ENCODE measurements at regions not wholly inside any gene's neighbourhood (a gene's known extent, or its start where the extent isn't known, plus 50 kb on each side); places are given as distances from the start of the nearest gene placed in this dataset.
"Not testable (repeated sequence)": the region's sequence is repeated elsewhere in the genome, so short reads cannot be mapped to it uniquely, and the experiment has no call there.

DNA sequence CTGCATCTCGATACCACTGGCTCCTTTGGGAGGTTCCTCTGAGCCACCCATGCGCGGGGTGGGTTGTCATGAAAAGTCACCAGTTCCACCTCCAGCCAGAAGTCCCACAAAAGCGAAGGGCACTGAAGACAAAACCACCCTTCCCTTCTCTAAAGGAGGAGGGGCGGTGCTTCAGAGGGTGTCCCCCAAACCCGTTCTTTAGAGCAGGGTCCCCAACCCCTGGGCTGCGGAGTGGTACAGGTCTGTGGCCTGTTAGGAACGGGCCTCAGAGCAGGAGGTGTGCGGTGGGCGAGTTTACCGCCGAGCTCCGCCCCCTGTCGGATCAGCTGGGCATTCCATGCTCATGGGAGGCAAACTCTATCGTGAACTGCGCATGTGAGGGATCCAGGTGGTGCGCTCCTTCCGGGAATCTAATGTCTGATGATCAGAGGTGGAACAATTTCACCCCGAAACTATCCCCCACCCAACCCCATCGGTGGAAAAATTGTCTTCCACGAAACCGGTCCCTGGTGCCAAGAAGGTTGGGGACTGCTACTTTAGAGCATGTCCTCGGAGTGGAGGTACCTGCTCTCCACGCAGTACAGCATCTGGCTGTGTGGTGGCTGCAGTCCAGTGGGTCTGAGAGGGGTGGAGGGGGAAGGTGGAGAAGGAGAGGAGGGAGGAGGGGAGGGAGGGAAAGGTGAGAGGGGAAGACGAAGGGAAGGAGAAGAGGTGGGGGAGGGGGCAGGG is 72.9 kb upstream of the SEPTIN5 start:
- DNase-seq (ENCODE audit: low spot score), result no peak

DNA sequence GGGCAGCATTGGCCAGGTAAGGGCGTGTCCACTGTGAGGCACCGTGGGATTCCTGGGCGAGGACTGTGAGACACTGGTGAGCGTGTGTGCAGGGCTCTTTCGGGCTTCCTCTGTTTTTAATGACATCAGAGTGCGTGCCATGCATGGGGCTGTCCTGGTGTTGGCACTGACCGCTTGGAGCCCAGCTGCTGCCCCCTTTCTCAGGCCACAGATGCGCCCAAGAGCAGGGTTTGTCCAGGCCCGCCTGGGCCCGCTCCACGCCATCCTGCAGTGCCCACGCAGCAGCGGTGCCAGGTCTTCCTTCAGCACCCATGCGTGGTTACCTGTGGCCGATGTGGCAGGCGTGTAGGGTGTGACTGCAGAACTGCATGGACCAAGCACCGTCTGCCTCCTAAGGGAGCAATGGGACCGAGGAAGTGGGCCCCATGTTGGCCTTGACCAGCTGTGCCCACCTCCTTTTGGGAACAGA is 72.3 kb upstream of the SEPTIN5 start:
- no peak for DNase-seq (ENCODE audit: low spot score)

DNA sequence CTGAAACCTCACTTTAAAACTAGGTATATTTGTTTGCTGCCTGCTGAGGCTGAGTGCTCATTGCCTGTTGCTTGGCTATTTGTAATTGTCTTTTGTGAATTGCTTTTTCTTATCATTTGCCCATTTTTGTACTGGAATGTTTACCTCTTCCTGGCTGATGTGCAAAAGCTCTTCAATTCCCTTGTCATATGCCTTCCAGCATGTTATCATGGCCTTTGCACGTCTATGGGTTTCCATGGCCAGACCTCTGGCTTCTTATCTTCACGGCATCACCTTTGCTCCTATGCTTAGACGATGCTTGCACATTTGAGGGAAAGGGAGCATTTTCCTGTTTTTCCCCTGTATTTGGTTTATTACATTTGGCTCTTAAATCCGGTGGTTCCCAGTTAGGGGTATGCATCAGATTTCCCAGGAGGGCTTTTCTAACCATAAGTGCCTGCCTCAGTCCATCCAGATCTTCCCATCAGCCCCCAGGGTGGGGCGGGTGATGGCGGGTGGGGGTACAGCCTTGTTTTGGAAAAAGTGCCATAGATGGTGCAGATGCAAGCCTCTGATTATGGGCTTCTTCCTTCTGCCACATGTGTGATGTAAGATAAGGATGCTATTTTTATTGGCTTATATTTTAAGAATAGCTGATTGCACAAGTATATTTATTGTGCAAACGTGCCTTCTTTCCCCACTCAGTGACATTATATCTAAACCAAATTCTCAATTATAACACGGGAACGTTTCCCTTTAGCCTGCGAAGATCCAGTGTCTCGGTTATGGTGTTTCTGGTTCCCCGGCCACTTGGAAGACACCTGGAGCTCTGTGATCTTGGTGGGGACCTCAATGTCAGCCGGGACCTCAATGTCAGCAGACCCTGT is 70.6 kb upstream of the SEPTIN5 start:
- DNase-seq (ENCODE audit: low spot score), result no peak

DNA sequence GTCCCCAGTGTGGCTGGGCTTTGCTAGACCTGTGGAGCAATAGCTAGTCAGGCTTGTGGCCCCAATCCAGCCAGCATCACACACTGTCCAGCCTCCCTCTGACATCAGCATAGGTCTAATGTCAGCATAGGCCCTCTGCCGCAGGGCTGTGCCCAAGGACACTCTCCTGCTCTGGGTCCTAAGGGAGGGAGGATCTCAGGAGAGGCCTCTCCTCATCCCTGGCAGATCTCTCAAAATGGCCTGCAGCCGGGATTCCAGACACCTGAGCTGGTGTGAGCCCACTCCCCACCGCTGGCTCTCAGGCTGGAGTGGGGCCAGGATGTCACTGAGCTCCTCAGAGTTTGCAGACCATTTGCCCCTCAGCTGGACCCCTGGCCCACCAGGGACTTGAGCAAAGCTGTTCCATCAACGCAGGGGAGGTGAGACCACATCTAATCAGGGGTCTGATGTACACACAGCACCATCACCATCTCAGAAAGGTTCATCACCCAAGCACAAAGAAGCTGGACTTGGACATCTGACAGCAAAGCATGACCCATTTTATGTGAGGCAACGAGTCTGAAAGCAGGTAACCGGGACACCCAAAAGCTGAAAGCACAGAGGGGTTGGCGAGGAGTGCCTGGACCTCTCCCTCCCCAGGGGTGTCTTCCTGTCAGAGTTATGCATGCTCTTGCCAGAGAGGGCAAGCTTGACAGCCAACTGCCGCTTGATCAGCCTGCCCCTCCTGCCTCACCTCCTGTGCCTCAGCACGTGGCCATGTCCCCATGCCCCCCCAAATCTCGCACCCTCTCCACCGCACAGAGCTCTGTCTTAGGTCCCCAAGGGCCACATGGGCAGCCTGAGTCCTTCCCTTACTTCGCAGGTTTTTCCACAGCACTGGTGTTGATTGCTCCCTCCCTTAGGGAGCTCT is 69.7 kb upstream of the SEPTIN5 start:
- no peak for DNase-seq (ENCODE audit: low spot score)

DNA sequence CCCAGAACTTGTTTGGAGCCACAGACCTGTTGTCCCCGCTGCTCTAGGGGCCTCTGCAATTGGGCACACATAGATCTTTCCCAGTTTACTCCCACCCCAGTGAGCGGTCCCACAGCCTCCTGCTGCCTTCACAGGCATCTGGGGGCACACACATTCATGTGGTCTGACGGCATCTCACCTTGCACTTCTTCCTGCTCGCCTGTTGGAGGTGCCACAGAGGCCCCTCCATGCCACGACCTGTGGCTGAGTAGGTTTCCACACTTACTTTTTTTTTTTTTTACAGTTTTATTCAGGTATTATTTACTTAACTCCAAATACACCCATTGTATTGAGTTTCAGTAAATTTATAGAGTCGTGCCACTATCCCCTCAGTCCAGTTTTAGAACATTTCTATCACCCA is 68.9 kb upstream of the SEPTIN5 start:
- DNase-seq (ENCODE audit: low spot score), result no peak

DNA sequence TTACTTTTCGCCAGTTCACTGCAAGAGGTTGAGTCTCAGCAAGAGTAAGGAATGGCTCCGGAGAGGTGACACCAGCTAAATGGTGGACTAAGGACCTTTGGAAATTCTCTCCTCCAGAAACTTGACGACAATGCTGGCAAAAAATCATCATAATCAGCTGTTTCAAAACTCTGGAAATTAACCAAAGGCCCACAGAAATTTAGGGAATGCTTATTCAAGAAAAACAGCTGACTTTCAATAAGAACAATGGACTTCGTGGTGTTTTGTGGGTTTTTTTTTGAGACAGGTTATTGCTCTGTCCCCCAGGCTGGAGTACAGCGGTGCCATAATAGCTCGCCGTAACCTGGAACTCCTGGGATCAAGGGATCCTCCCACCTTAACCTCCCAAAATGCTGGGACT is 68.4 kb upstream of the SEPTIN5 start:
- DNase-seq (ENCODE audit: low spot score), result no peak

DNA sequence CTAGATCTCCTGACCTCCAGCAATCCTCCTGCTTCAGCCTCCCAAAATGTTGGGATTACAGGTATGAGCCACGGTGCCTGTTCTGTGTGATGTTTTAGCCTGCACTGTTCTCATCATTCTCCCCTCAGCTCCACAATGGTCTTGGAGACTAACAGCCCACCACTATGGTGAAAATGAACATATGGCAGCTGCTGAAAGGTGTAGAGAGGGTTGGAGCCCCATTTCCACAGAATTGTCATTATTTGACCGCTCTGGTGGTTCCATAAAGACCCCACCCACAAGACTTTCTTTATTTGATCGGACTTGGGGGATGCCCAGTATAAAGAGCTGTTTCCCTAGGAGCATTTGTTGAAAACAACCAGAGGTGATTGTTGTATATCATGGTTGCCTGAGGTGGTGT is 67.9 kb upstream of the SEPTIN5 start:
- no peak for DNase-seq (ENCODE audit: low spot score)

DNA sequence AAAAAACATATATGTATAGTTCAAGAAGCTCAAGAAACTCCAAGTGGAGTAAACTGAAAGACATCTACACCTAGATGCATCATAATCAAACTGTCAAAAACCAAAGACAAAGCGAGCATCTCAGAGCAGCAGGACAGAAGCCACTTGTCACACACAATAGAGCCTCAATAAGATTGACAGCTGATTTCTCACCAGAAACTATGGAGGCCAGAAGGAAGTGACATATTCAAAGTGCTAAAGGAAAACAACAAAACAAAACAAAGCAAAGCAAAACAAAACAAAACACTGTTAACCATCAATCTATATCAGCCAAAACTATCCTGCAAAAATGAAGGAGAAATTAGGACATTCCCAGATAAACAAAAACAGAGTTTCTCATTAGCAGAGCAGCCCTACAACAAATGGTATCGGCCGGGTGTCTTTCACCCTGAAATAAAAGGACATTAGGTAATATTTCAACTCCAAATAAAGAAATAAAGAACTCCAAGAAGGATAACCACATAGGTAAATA is 65.8 kb upstream of the SEPTIN5 start:
- DNase-seq (ENCODE audit: low spot score), result no peak

DNA sequence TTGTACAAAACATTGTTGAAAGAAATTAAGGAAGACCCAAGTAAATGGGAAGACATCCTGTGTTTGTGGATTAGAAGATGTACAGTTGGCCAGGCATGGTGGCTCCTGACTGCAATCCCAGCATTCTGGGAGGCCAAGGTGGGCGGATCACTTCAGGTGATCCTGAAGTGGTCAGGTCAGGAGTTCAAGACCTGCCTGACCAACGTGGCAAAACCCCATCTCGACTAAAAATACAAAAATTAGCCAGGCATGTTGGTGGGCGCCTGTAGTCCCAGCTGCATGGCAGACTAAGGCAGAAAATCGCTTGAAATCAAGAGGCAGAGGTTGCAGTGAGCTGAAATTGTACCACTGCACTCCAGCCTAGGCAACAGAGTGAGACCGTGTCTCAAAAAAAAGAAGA is 62.0 kb upstream of the SEPTIN5 start:
- no peak for DNase-seq (ENCODE audit: low spot score)

DNA sequence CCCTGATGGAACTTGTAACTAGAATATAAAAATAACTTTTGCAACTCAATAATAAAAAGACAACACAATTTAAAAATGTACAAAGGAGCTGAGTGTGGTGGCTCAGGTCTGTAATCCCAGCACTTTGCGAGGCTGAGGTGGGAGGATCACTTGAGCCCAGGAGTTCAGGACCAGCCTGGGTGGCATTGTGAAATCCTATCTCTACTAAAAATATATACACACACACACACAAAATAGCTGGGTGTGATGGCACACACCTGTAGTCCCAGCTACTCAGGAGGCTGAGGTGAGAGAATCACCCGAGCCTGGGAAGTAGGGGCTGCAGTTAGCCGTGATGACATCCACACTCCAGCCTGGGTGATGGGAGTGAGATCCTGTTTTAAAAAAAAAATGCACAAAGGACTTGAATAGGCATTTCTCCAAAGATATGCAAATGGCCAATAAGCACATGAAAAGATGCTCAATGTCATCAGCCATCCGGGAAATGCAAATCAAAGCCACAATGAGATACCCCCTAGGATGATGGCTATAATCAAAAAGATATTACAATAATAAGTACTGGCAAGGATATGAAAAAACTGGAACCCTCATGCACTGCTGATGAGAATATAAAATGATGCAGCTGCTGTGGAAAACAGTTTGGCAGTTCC is 59.8 kb upstream of the SEPTIN5 start:
- DNase-seq (ENCODE audit: low spot score), result no peak

DNA sequence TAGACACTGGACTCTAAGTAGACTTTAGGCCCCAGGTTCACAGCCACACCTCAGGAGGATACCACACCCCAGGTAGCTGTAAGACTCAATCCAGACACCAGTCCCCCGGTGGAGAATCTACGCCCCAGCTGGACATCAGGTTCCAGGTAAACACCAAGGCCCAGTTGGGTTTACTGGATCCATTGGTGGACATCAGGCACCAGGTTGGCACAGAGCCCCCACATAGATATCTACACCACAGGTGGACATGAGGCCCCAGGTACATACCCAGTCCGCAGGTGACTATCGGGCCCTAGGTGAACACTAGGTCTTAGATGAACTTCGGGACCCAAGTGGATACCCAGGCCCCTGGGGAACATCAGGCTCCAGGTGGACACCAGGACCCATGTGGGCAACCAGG is 58.9 kb upstream of the SEPTIN5 start:
- no peak for DNase-seq (ENCODE audit: low spot score)

DNA sequence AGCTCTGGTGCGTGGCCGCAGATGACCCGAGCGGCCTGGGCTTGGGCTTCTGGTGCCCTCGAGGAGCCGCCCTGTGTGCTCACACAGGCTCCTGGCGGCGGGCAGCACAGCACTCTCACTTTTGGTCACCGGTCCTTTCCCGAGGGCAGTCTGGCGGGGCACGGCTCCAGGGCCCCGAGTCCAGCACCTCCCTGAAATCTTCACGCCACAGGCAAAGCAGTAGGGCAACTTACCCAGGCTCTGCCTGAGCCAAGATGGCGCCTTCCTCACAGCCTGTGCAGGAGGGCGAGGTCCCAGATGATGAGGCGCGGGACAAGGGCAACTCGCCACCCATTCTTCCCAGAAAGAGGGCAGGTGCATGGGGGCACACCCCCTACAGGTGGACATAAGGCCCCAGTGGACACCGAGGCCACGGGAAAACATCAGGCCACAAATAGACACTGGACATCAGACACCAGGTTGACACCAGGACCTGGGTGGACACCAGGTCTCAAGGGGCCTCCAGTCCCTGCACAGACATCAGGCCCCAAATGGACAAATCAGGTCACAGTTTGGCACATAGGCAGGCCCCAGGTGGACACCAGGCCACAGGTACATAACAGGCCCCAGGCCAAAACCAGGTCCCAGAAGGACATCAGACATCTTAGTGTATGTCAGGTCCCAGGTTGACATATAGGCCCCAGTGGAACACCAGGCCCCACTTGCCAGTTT is 57.6 kb upstream of the SEPTIN5 start:
- DNase-seq (ENCODE audit: low spot score), result no peak

DNA sequence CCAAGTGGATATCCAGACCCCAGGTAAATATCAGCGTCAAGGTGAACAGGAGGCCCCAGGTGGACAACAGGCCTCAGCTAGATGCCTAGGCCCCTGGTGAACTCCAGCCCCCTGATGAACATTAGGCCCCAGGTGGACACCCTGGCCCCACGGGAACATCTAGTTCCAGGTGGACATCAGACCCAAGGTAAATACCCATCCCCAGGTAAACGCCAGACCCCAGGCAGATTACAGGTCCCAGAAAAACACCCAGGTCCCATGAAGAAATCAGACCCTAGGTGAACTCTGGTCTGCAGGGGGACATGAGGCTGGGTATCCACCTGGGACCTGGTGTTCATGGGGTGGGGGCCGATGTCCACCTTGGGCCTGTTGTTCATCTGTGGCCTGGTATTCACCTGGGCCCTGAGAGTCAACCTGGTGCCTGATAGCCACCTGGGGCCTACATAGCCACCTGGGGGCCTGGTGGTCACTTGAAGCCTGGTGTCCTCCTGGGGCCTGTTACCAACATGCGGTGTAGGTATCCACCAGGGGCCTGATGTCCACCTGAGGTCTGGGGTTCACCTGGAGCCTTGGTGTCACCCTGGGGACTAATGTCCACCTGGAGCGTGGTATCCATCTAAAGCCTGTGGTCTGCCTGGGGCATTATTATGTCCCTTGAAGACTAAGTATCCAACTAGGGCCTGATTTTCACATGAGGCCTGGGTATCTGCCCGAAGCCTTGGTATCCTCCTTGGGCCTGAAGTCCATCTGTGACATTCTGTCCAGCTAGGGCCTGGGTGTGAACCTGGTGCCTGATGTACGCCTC is 56.8 kb upstream of the SEPTIN5 start:
- no peak for DNase-seq (ENCODE audit: low spot score)

DNA sequence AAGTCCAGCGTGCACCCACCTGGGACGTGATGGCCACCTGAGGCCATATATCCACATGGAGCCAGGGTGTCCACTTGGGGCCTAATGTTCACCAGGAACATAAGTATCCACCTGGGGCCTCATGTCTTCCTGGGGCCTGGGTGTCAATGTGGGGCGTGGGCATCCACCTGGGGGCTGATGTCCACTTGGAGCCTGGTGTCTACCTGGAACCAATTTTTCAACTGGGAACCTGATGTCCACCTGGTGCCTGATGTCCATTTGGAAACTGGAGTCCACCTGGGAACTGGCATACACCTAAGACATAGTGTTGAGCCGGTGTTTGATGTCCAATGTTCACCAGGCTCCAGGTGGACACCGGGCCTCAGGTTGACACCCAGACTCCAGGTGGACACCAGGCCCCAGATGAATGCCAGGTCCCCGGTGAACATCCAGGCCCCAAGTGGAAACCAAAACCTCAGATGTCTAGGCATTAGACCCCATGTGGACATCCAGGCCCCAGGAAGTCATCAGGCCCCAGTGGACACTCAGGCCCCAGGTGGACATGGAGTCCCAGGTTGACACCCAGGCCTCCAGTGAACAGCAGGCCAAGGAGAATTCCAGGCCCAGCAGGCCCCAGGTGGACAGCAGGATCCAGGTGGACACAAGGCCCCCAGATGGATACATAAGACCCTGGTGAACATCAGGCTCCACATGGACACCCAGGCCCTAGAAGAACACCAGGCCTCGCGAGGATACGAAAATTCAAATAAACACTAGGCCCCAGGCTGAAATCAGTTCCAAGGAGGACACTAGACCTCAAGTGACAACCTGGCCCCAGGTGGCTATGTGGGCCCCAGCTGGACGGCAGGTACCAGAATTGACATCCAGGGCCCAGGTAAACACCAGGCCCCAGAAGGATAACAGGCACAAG is 56.0 kb upstream of the SEPTIN5 start:
- DNase-seq (ENCODE audit: low spot score), result no peak

DNA sequence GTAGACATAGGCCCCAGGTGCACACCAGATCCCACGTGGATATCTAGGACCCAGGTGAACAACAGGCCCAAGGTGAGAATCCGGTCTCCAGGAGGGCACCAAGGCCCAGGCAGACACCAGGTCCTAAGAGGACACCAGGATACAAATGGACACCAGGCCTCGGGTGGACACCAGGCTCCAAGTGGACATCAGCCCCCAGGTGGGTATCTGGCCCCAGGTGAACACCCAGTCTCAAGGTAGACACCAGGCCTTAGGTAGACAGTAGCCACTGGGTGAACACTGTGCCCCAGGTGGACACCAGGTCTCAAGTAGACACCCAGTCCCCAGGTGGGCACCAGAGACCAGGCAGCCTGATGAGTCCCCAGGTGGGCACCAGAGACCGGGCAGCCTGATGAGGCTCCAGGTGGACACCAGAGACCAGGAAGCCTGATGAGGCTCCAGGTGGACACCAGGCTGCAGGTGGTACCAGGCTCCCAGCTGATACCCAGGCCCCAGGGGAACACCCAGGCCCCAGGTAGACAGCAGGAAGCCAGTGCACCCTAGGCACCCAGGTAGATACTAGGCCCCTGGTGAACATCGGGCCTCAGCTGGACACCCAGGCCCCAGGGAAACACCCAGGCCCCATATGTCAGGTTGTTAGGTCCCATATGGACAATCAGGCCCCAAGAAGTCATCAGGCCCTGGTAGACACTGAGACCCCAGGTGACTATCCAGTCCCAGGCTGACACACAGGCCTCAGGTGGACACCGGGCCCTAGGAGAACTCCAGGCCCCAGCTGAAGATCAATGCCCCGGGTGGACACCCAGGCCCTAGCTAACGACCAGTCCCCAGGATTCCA is 55.1 kb upstream of the SEPTIN5 start:
- DNase-seq (ENCODE audit: low spot score), result no peak

DNA sequence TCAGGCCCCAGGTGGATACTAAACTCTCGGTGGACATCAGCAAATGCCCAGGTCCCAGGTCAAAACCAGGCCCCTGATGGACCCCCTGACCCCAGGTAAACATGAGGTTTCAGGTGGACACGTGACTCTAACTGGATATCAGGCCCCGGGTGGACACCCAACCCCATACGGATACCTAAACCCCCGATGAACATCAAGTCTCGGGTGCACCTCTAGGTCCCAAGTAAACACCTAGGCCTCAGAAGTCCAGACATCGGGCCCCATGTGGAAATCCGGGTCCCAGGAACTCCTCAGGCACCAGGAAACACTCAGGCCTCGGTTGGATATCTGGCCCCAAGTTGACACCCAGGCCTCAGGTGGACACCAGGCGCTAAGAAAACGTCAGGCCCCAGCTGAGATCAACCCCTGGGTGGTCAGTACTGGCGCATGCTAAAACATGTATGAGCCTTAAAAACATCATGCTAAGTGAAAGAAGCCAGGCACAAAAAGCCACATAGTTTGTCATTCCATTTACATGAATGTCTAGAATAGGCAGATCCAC is 54.4 kb upstream of the SEPTIN5 start:
- no peak for DNase-seq (ENCODE audit: low spot score)

DNA sequence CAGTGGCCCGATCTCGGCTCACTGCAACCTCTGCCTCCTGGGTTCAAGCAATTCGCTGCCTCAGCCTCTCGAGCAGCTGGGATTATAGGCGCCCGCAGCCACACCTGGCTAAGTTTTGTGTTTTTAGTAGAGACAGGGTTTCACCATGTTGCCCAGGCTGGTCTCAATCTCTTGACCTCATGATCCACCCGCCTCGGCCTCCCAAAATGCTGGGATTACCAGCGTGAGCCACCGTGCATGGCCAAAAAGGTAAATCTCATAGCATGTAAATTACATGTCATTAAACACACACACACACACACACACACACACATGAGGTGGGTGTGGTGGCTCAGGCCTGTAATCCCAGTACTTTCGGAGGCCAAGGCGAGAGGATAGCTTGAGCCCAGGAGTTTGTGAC is 53.7 kb upstream of the SEPTIN5 start:
- not testable (repeated sequence) for DNase-seq (ENCODE audit: low spot score)
